Skeletal muscle tissue (tissue), 3 donors: ENCODE measurements at regions not wholly inside any gene's neighbourhood (a gene's known extent, or its start where the extent isn't known, plus 50 kb on each side); places are given as distances from the start of the nearest gene placed in this dataset.

Experiments used
- H3K27ac ChIP-seq: one replicate; pipeline ENCODE4 v1.7.0; 2013; ENCODE audit warnings: mild to moderate bottlenecking, low read depth, low read length, inconsistent platforms
- H3K27me3 ChIP-seq, 3 donors: one replicate each; pipeline ENCODE4 v1.7.0; 2013; ENCODE audit warnings: low read length in 3 of 3; ENCODE audit not compliant: control insufficient read depth in 3 of 3, insufficient read depth in 3 of 3
- H3K36me3 ChIP-seq, 3 donors: one replicate each; pipeline ENCODE4 v1.7.0; 2013; ENCODE audit warnings: low read length in 3 of 3; ENCODE audit not compliant: control insufficient read depth in 3 of 3, insufficient read depth in 3 of 3
- H3K4me1 ChIP-seq, 3 donors: one replicate each; pipeline ENCODE4 v1.7.0; 2013; ENCODE audit warnings: low read length in 3 of 3, mild to moderate bottlenecking in 3 of 3; ENCODE audit not compliant: control insufficient read depth in 3 of 3, insufficient read depth in 3 of 3
- H3K4me3 ChIP-seq, 3 donors: one replicate each; pipeline ENCODE4 v1.7.0; 2013; ENCODE audit warnings: low read length in 3 of 3
- H3K9ac ChIP-seq, 3 donors: one replicate each; pipeline ENCODE4 v1.7.0; 2013; ENCODE audit warnings: low read length in 3 of 3, mild to moderate bottlenecking in 3 of 3, moderate library complexity in 2 of 3, low read depth in 1 of 3
- H3K9me3 ChIP-seq, 3 donors: one replicate each; pipeline ENCODE4 v1.7.0; 2013; ENCODE audit warnings: low read length in 3 of 3; ENCODE audit not compliant: control insufficient read depth in 3 of 3
- donor health status: Osteomylitis.

- Histone ChIP-seq H3K4me1 (no peaks in the 10 kb centered on the region), H3K27ac (no peak overlapping the region), H3K9ac (no peak overlapping the region), H3K27me3 (no peaks in the 10 kb centered on the region), H3K9me3 (no peaks in the 10 kb centered on the region), H3K4me3 (no peak overlapping the region), H3K36me3 (no peaks in the 10 kb centered on the region)
Observed at GRCh38 chr3:66858656-66859381, 139.3 kb upstream of the KBTBD8 start.

DNA sequence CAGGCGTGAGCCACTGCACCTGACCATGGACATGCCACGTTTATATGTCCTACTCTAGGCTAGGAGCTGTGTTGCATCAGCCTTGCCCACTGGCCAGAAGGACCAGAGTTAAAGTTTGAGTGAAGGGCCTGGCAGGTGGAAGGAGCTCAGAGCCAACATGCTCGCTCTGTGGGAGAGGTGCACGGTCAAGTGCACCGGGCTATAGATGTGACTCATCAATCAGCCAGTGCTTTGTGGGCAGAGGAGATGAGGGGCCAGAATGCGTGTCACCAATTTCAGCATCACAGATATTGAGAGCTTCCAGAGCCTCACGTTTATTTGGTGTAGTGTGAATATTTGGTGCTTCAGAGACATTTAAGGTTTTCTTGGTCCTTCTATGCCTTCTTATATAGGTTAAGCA lies 137.3 kb upstream of the KBTBD8 start:
- Histone ChIP-seq H3K27ac (no peak overlapping the region), H3K9ac (no peak overlapping the region), H3K36me3 (no peaks in the 10 kb centered on the region), H3K4me1 (no peaks in the 10 kb centered on the region), H3K9me3 (no peaks in the 10 kb centered on the region), H3K27me3 (no peaks in the 10 kb centered on the region), H3K4me3 (no peak overlapping the region)

- H3K27ac ChIP-seq: no peak overlapping the region
- H3K9me3 ChIP-seq: no peaks in the 10 kb centered on the region
- H3K27me3 ChIP-seq: no peaks in the 10 kb centered on the region
- H3K36me3 ChIP-seq: no peaks in the 10 kb centered on the region
- no peak overlapping the region for H3K9ac ChIP-seq
- H3K4me1 ChIP-seq: no peaks in the 10 kb centered on the region
- H3K4me3 ChIP-seq: no peak overlapping the region
Observed at GRCh38 chr3:66863205-66864111, 134.6 kb upstream of the KBTBD8 start.

DNA sequence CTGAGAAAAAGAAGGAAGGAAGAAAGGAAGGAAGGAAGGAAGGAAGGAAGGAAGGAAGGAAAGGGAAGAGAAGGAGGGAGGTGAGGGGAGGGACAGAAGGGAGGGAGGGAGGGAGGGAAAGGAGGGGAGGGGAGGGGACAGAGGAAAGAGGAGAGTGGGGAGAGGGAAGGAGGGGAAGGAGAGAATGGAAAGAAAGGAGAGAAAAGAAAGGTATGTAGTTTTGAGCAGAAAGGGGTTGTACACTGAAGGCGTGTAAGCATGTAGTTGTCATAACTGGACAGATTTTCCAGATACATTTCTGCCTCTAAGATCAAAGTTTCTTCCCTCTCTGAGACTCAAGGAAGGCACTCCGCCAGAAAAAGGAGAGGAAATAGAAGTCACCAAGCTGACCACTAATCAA lies 113.4 kb upstream of the KBTBD8 start:
- H3K27ac ChIP-seq: no peak overlapping the region
- H3K9me3 ChIP-seq: no peaks in the 10 kb centered on the region
- no peaks in the 10 kb centered on the region for H3K27me3 ChIP-seq
- no peak overlapping the region for H3K4me3 ChIP-seq
- no peak overlapping the region for H3K9ac ChIP-seq
- no peaks in the 10 kb centered on the region for H3K36me3 ChIP-seq
- no peaks in the 10 kb centered on the region for H3K4me1 ChIP-seq

- no peaks in the 10 kb centered on the region for H3K27me3 ChIP-seq
- no peak overlapping the region for H3K9ac ChIP-seq
- no peaks in the 10 kb centered on the region for H3K9me3 ChIP-seq
- no peaks in the 10 kb centered on the region for H3K4me1 ChIP-seq
- no peak overlapping the region for H3K27ac ChIP-seq
- H3K36me3 ChIP-seq: no peaks in the 10 kb centered on the region
- H3K4me3 ChIP-seq: no peak overlapping the region
Observed at GRCh38 chr3:66885326-66886000, 112.6 kb upstream of the KBTBD8 start.

- no peaks in the 10 kb centered on the region for H3K36me3 ChIP-seq
- H3K9ac ChIP-seq: no peak overlapping the region
- H3K4me3 ChIP-seq: no peak overlapping the region
- peaks cover 0 to 2% (median 0%) of the 10 kb centered on the region in 3 donors for H3K27me3 ChIP-seq
- no peaks in the 10 kb centered on the region for H3K9me3 ChIP-seq
- H3K27ac ChIP-seq: no peak overlapping the region
- H3K4me1 ChIP-seq: no peaks in the 10 kb centered on the region
Observed at GRCh38 chr3:66889750-66890494, 108.2 kb upstream of the KBTBD8 start.

GRCh38 chr3:66898155-66898554 lies 100.0 kb upstream of the KBTBD8 start:
- no peaks in the 10 kb centered on the region for H3K36me3 ChIP-seq
- H3K4me1 ChIP-seq: no peaks in the 10 kb centered on the region

GRCh38 chr3:66904336-66904735 lies 93.8 kb upstream of the KBTBD8 start:
- no peaks in the 10 kb centered on the region for H3K9me3 ChIP-seq
- peaks cover 0 to 3% (median 0%) of the 10 kb centered on the region in 3 donors for H3K27me3 ChIP-seq
- no peak overlapping the region for H3K27ac ChIP-seq

More at GRCh38 chr3:66898155-66898554, 100.0 kb upstream of the KBTBD8 start:
- Histone ChIP-seq H3K9ac (no peak overlapping the region), H3K27ac (no peak overlapping the region), H3K4me3 (no peak overlapping the region), H3K9me3 (no peaks in the 10 kb centered on the region), H3K27me3 (peaks cover 0 to 2% (median 0%) of the 10 kb centered on the region in 3 donors)

GRCh38 chr3:66904831-66905493 lies 93.1 kb upstream of the KBTBD8 start:
- Histone ChIP-seq H3K36me3 (no peaks in the 10 kb centered on the region), H3K27ac (no peak overlapping the region), H3K9ac (no peak overlapping the region), H3K27me3 (peaks cover 0 to 3% (median 0%) of the 10 kb centered on the region in 3 donors), H3K9me3 (no peaks in the 10 kb centered on the region), H3K4me3 (no peak overlapping the region), H3K4me1 (no peaks in the 10 kb centered on the region)

More at GRCh38 chr3:66904336-66904735, 93.8 kb upstream of the KBTBD8 start:
- H3K4me3 ChIP-seq: no peak overlapping the region
- H3K36me3 ChIP-seq: no peaks in the 10 kb centered on the region
- no peak overlapping the region for H3K9ac ChIP-seq
- no peaks in the 10 kb centered on the region for H3K4me1 ChIP-seq
